ENCODE measurements at regions not wholly inside any gene's neighbourhood (a gene's known extent, or its start where the extent isn't known, plus 50 kb on each side); places are given as distances from the start of the nearest gene placed in this dataset.
"Not testable (repeated sequence)": the region's sequence is repeated elsewhere in the genome, so short reads cannot be mapped to it uniquely, and the experiment has no call there.

GRCh38 chr2:111355823-111356511 lies 235.3 kb downstream of the BCL2L11 start:
- DNase-seq (ENCODE audit: low spot score): not testable (repeated sequence)

DNA sequence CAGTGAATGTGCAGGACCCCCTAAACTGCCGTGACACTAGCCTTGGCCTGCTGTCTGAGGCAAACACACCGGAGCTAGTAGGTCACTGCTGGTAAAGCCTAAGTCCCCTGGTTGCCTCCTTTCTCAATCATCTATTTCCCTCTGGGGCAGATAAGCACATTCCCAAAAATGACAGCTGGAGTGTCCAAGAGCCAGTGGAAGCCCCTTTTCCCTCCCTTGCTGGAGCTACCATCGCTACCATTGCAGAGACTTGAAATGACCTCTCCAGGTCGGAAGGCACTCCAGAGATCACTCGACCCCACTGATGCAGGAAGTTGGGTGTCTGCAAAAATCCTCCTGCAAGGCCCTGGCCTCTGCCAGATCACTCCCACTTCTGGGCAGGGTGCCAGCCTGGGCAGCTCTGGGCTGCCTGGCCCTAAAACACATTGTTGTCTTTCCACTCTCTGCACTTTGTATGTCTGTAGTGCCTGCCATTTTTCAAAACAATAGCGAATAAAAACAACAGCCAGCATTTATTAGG lies 235.9 kb downstream of the BCL2L11 start:
- DNase-seq (ENCODE audit: low spot score): not testable (repeated sequence)

GRCh38 chr2:111365986-111366640 lies 245.4 kb downstream of the BCL2L11 start:
- DNase-seq (ENCODE audit: low spot score): not testable (repeated sequence)

DNA sequence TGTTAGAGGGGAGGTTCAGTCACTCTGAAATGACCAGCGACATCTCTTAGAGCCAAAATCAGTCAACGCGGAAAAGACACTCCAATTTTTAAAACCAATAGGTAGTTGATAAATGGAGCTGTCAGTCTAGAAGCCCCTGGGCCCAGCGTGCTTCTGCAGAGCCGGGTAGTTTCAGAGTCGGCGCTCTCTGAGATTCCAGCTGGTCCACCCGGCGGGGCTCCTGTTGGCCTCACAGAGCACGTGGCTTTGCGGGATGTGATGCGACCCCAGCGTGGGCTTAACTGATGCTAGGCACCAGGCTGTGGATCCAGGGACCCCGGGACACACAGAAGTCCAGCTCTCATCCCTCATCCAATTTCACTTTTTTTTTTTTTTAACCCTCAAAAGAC lies 245.9 kb downstream of the BCL2L11 start:
- DNase-seq (ENCODE audit: low spot score): not testable (repeated sequence)

DNA sequence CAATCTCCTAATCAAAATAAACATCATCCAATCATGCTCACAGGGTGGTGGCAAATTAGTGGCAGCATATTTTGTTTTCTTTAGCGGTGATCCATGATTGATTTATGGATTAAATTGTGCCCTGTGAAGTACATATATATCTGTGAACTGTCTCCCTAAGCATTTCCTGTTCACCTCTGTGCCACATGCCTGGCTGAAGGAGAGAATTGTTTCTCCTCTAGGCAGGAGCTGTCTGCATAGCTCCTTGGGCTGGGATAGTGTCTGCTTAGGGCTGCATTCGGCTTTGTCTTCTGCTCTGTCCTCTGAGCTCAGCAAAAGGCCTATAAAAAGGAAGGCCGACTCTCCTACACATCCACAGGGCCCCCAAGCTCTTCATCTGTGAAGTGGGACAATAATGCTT lies 246.4 kb downstream of the BCL2L11 start:
- not testable (repeated sequence) for DNase-seq (ENCODE audit: low spot score)

- DNase-seq (ENCODE audit: low spot score): not testable (repeated sequence)
These were observed 247.2 kb downstream of the BCL2L11 start for GRCh38 chr2:111367871-111368270.

DNA sequence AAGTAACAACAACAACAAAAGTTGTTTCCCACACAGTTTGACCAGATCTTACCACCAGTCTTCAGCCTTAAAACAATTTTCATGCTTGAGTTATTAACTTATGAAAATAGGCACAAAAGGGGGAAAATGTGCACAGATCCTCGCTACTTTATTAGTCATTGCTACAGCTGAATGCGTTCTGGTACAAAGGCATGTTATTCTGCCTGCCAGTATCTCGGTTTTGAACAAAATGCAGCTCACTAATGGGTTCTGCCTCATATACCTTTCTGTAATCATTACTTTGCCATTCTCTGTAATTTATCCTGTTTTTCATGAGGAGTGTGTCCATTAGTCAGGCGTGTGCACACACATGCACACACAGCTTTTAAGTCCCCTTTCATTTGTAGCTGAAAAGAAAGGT lies 247.6 kb downstream of the BCL2L11 start:
- not testable (repeated sequence) for DNase-seq (ENCODE audit: low spot score)

- DNase-seq (ENCODE audit: low spot score): not testable (repeated sequence)
These were observed 252.3 kb downstream of the BCL2L11 start for GRCh38 chr2:111373060-111373459.

DNA sequence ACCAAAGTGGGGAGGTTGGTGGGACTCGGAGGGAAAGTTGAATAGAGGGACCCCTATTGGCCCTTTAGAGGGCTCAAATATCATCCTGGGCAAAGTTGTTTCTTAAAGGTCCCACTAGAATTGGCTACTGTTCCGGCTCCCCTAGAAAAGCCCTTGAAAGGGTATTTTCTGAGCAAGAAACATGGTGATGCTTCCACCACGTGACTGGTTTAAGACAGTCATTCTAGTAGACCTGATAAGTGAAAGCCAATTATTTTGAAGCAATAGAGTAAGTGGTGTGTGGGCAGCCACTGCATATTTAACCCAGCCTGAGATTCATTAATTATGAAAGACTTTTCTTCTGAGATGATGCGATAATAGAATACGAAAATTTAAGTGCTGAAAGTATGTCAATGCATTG lies 253.3 kb downstream of the BCL2L11 start:
- not testable (repeated sequence) for DNase-seq (ENCODE audit: low spot score)

- not testable (repeated sequence) for DNase-seq (ENCODE audit: low spot score)
These were observed 254.0 kb downstream of the BCL2L11 start for GRCh38 chr2:111374734-111375133.

- DNase-seq (ENCODE audit: low spot score): not testable (repeated sequence)
These were observed 254.7 kb downstream of the BCL2L11 start for GRCh38 chr2:111375320-111375883.

DNA sequence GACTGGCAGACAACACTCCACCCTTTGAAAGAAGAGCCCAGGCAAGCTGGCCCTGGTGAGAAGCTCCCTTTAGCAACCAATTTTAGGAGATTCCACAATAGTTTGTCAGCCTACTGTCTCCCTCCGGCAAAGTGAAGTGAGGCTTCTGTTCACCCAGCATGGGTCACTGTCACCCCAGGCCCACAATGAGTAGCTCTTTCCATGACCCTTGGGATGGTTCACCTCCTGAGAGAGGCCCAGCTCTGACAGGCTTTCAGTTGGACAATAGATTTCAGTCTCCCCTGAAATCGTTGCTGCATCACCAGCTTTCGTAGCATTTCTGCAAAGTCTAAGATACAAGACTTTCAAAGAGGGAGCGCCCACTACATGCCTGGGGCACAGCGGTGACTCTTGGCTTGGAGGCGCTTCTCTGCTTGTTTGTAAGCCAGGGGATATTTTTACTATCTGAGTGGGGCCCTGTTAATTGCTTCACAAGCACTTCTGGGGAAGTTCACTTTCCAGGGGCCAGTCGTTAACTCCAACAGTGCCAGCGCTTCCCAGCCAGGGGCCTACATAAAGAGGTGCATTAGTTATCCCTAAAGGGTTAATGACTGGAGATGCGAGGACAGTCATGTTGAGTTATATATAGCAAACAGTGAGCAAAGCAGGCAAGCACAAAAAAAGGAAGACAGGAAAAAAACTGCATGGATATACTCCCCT lies 255.7 kb downstream of the BCL2L11 start:
- DNase-seq (ENCODE audit: low spot score): not testable (repeated sequence)

GRCh38 chr2:111376971-111377352 lies 256.2 kb downstream of the BCL2L11 start:
- DNase-seq (ENCODE audit: low spot score): not testable (repeated sequence)

GRCh38 chr2:111377386-111377959 lies 256.8 kb downstream of the BCL2L11 start:
- not testable (repeated sequence) for DNase-seq (ENCODE audit: low spot score)

DNA sequence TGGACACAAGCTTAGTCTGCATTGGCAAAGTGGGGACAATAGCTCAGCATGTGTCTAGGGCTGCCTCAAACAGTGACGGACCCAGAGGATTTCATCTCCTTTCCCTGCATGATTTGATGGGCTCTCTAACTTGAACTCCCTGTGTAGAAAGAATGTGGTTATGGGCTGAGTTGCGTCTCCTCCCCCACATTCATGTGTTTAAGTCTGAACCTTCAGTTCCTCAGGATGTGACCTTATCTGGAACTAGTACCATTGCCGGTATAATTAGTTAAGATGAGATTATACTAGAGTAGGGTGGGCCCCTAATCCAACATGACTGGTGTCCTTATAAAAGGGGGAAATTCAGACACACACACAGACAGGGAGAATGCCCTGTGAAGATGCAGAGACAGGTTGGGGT lies 257.6 kb downstream of the BCL2L11 start:
- not testable (repeated sequence) for DNase-seq (ENCODE audit: low spot score)

DNA sequence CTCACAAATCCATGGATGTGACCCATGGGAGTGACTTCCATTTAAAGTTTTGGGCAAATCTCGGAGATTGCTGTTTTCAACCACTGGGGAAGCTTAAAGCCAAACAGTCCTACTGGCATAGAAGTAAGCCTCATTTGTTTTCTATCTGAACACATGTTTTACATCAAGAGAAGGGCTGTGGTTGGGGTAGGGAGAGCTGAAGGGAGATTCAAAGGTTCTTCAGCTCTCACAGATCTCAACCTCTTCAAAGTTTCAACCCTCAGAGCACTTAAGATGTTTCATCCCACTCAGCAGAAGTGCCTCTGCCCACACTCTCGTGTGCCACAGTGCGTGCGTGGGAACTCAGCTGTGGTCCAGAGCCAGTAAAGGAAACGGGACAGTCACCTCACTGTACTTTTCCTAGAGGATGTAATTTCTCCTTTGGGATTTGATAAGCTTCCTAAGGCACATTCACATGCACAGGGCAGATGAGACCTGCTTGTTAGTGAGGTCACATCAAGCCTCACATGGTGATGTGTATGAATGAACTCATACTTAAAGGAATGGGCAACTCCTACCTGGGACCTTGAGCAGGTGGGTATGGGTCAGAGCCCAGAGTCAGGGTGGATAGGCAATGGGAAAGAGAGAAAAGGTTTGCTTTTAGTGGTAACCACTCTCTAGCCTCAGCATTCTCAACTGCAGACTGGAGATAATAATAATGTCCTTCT lies 260.2 kb downstream of the BCL2L11 start:
- not testable (repeated sequence) for DNase-seq (ENCODE audit: low spot score)

GRCh38 chr2:111381530-111382306 lies 261.0 kb downstream of the BCL2L11 start:
- not testable (repeated sequence) for DNase-seq (ENCODE audit: low spot score)

DNA sequence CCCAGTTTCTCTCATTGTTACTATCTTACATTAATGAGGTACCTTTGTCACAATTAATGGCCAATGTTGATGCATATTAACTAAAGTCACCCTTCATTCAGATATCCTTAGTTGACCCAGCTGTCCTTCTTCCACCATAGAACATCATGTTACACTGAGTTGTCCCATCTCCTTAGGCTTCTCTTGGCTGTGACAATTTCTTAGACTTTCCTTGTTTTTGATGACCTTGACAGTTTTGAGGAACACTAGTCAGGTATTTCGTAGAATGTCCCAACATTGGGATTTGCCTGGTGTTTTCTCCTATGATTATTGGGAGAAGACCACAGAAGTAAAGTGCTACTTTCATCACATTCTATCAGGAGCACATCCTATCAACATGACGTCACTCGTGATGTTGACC lies 261.8 kb downstream of the BCL2L11 start:
- not testable (repeated sequence) for DNase-seq (ENCODE audit: low spot score)

DNA sequence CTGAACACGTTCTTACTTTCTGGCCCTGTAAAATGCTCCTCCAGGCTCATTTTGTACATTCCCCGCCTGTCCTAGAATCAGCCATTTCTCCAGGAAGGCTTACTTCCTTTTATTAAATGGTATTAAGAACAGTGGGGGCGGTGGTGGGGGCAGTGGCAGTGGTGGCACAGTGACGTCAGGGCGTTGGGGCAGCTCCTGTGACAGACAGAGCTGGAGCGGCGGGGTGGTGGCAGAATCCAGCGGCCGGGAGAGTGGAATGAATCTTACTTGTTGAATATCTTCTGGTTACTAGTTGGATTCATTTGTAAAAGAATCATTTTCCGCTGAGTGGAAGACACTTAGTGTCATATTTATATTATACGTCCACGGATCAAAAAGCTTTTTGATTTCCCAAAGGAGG lies 262.6 kb downstream of the BCL2L11 start:
- not testable (repeated sequence) for DNase-seq (ENCODE audit: low spot score)
